ENCODE measurements at regions not wholly inside any gene's neighbourhood (a gene's known extent, or its start where the extent isn't known, plus 50 kb on each side); places are given as distances from the start of the nearest gene placed in this dataset.

DNA sequence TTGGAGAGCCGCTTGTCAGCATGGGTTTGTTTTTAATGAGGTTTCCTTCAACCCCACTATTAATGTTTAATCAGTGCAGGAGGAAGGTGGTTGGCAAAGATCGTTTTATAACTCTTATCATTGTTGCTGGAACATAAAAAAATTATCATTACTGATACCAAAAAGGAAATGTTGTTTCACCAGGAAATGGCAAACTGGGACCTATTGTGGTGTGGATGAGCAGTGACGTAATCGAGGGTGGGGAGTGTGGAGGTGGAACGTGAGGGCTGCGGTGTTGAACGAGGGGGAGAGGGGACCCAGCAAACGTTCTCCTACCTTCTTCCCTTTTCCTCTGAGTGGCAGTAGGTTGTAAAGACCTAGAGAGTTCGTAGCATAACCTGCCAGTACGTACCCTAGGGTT is 71.9 kb upstream of the TOMM7 start:
- TF ChIP-seq POLR2A (IDR thresholded peaks at IDR 0.05; ENCODE audit: low read length) (no peak), GATA1 (IDR thresholded peaks at IDR 0.05; ENCODE audit: low read depth, low read length) (no peak)

All from erythroblast (primary cell).